ENCODE measurements at regions not wholly inside any gene's neighbourhood (a gene's known extent, or its start where the extent isn't known, plus 50 kb on each side); places are given as distances from the start of the nearest gene placed in this dataset.

DNA sequence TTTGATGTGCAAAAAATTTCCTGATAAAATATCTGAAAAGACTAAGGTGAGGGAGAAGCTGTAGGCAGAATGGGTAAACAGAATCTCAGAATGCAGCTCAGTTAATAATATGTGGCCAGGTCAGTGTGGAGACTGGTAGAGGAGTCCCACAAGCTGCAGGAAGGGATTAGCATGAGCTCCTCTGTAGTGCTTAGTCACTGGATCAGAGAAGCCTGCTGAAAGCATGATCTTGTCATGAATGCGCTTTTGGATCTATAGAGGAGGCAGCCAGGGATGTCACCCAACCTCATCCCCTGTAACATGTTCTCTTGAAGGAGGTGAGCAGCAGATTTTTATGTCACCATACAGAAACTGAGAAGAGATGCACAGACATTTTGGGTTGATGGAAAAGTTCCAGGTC, 1035.3 kb upstream of the GBE1 start:
- TF ChIP-seq SIN3A (IDR thresholded peaks at IDR 0.05; ENCODE audit: borderline replicate concordance, insufficient read depth, low read length) (no peak), POLR2AphosphoS5 (IDR thresholded peaks at IDR 0.05; ENCODE audit: low read depth, low read length) (no peak)
